Adrenal gland (tissue), 9 donors: ENCODE measurements at regions not wholly inside any gene's neighbourhood (a gene's known extent, or its start where the extent isn't known, plus 50 kb on each side); places are given as distances from the start of the nearest gene placed in this dataset.
A peak's percentile ranks its signal among the peaks of the same experiment; 100 is the strongest.

Experiments
- DNase-seq, 7 donors: peaks; one replicate each; pipeline ENCODE4 v3.0.0-alpha.2; 2019 to 2020
- H3K27ac ChIP-seq, 5 donors: fragments of 200-600 bp; sonication (generic) in 4 of 5; 1 replicate in 3 of 5; 2 replicates in 2 of 5; pipeline versions ENCODE4 v1.5.1 to v1.8.0; 2016 to 2020; ENCODE audit warnings: mild to moderate bottlenecking in 1 of 5
- H3K27me3 ChIP-seq: fragments of 200-600 bp; 2 replicates; pipeline ENCODE4 v1.8.0; 2021
- H3K36me3 ChIP-seq, 2 donors: fragments of 200-600 bp; replicated peaks in 1 of 2; 1 replicate in 1 of 2; 2 replicates in 1 of 2; pipeline versions ENCODE4 v1.5.1 to v1.8.0; 2018 to 2022
- H3K4me1 ChIP-seq, 2 donors: fragments of 200-600 bp; replicated peaks in 1 of 2; 1 replicate in 1 of 2; 2 replicates in 1 of 2; pipeline versions ENCODE4 v1.5.1 to v1.8.0; 2018 to 2021
- H3K4me3 ChIP-seq, 4 donors: fragments of 200-600 bp; sonication (generic) in 3 of 4; one replicate each; pipeline ENCODE4 v1.5.1; 2016 to 2018
- H3K9me3 ChIP-seq, 3 donors: fragments of 200-600 bp; sonication (generic) in 1 of 3; replicated peaks in 1 of 3; 1 replicate in 2 of 3; 2 replicates in 1 of 3; pipeline versions ENCODE4 v1.5.1 to v1.8.0; 2016 to 2021
- CTCF ChIP-seq, 6 experiments: fragments of 450-650 bp in 4 of 6; fragments of 200-600 bp in 2 of 6; sonication (generic) in 1 of 6; IDR thresholded peaks; 1 replicate in 5 of 6; 2 replicates in 1 of 6; pipeline versions ENCODE4 v1.5.1 to v1.8.0; 2016 to 2021; ENCODE audit warnings: antibody characterized with exemption in 6 of 6, mild to moderate bottlenecking in 2 of 6, moderate library complexity in 1 of 6
- POLR2A ChIP-seq, 2 donors: fragments of 450-650 bp; IDR thresholded peaks; one replicate each; pipeline ENCODE4 v1.6.1; 2017; ENCODE audit warnings: antibody characterized with exemption in 2 of 2, mild to moderate bottlenecking in 2 of 2, moderate library complexity in 1 of 2
- WGBS, 4 donors: extraction: QIAGEN DNeasy Blood & Tissue Kit in 2 of 4; methylation state at CpG; one replicate each; pipeline versions ENCODE4 v1.1.5 to v1.1.7; 2013 to 2017; 5-methylcytosine and 5-hydroxymethylcytosine counted together
- intact Hi-C, 2 donors: fragments of 100-400 bp; cut with DNase I; formaldehyde crosslinking; loops; one replicate each; pipeline versions ENCODE4 v1.14.1 to v1.15.0; 2022 to 2023
- donor health status: healthy with polysubstance abuse.
- donor health status: Bipolar disorder and iron deficiency.
- donor health status: DM: yes; HTN: yes; CAD: no.
- donor health status: DM: no; HTN: no; CAD: no.
- donor health status: DM: no; HTN: no; CAD: no.

- no peaks in the 10 kb centered on the region for H3K9me3 ChIP-seq
- no peak overlapping the region for H3K4me3 ChIP-seq
- H3K4me1 ChIP-seq = no peaks in the 10 kb centered on the region
- intact Hi-C loops = no loop called here
- no peak for DNase-seq
- TF ChIP-seq CTCF (IDR thresholded peaks at IDR 0.05) (no peak), POLR2A (IDR thresholded peaks at IDR 0.05) (no peak)
- no peaks in the 10 kb centered on the region for H3K36me3 ChIP-seq
- no peaks in the 10 kb centered on the region for H3K27me3 ChIP-seq
- no peak overlapping the region for H3K27ac ChIP-seq
- WGBS, 4 donors = 55 to 73% (median 68%) methylated on average over 1 of the region's 1 CpG
These were observed 69.5 kb downstream of the CCDC54 start for GRCh38 chr3:107446706-107447105.

DNA sequence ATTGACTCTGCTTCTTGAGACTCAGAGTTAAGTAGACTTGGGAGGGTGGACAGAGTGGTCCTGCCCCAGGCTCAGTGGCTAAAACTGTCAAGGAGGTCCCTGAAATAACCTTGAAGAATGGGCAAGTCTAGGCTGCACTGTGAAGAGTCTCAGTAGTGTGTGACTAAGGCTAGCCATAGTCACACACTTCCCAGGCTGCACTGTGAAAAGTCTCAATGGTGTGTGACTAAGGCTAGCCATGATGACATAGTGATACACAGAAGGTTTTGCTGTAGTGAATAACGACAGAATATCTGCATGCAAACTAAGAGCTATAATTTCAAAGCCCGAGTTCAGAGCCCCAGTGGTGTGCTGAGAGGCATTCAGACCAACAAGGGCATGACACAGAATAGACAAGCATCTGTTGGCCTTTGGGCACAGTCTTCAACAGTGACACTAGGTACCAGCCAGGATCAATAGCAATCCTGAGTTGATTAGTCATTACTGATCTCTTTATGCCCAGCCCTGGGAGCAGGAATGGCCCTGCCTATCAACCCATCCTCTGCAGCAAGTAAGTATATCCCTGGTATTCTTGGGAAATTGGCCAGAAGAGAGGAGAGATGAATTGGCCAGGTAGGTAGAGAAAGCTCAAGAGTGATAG lies 72.4 kb upstream of the BBX start:
- no peaks in the 10 kb centered on the region for H3K27me3 ChIP-seq
- intact Hi-C loops = no loop called here
- no peak overlapping the region for H3K4me3 ChIP-seq
- H3K9me3 ChIP-seq = no peaks in the 10 kb centered on the region
- H3K36me3 ChIP-seq = no peaks in the 10 kb centered on the region
- 76 to 86% (median 80%) methylated on average over 2 of the region's 2 CpGs for WGBS, 4 donors
- peak in 1 of 7 donors; percentile 10 for DNase-seq
- TF ChIP-seq CTCF (IDR thresholded peaks at IDR 0.05) (no peak), POLR2A (IDR thresholded peaks at IDR 0.05) (no peak)
- H3K27ac ChIP-seq = no peak overlapping the region
- H3K4me1 ChIP-seq = no peaks in the 10 kb centered on the region

DNA sequence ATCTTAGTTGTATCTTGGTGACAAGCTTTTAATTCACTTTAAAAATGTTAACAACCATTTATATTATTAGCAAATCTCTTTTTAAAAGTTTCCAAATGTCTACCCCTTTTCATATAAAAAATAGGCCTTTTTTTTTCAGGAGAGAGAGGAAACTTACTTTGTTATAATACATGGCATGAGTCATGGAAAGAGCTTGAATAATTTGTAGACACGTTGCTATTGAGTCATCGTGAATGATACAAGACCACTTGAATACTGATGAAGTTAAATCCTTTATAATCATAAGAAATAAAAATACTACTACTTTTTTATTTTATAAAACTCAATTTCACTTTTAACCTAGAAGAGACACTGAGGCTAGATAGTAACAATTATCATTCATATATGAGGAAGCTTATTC lies 70.3 kb upstream of the BBX start:
- Histone ChIP-seq H3K36me3 (no peaks in the 10 kb centered on the region), H3K27ac (no peak overlapping the region), H3K4me3 (no peak overlapping the region), H3K9me3 (no peaks in the 10 kb centered on the region), H3K4me1 (no peaks in the 10 kb centered on the region), H3K27me3 (no peaks in the 10 kb centered on the region)
- 59 to 70% (median 65%) methylated on average over 2 of the region's 2 CpGs for WGBS, 4 donors
- TF ChIP-seq CTCF (IDR thresholded peaks at IDR 0.05) (no peak), POLR2A (IDR thresholded peaks at IDR 0.05) (no peak)
- intact Hi-C loops = no loop called here
- no peak for DNase-seq

GRCh38 chr3:107453504-107453903 lies 69.3 kb upstream of the BBX start:
- H3K27me3 ChIP-seq = no peaks in the 10 kb centered on the region
- H3K4me3 ChIP-seq = no peak overlapping the region
- H3K27ac ChIP-seq = no peak overlapping the region
- H3K9me3 ChIP-seq = no peaks in the 10 kb centered on the region
- no peak for DNase-seq
- no peaks in the 10 kb centered on the region for H3K36me3 ChIP-seq
- WGBS, 4 donors = 96 to 98% (median 96%) methylated on average over 2 of the region's 2 CpGs
- intact Hi-C loops = no loop called here
- no peak for TF ChIP-seq CTCF (IDR thresholded peaks at IDR 0.05)
- TF ChIP-seq POLR2A (IDR thresholded peaks at IDR 0.05) = no peak
- H3K4me1 ChIP-seq = no peaks in the 10 kb centered on the region
